Fibroblast of villous mesenchyme (primary cell): ENCODE measurements at regions not wholly inside any gene's neighbourhood (a gene's known extent, or its start where the extent isn't known, plus 50 kb on each side); places are given as distances from the start of the nearest gene placed in this dataset.

ENCODE experiments used
- DNase-seq: peaks from one replicate; pipeline ENCODE4 v3.0.0-alpha.2; 2010; ENCODE audit warnings: low read depth
- H3K4me3 ChIP-seq: 2 replicates; pipeline ENCODE4 v1.5.1; 2011; ENCODE audit warnings: low read depth, mild to moderate bottlenecking, low read length
- TF ChIP-seq, protein P1 (sequence below): IDR thresholded peaks from 2 replicates; pipeline ENCODE4 v1.5.1; 2012; ENCODE audit warnings: low read depth, mild to moderate bottlenecking, low read length; ENCODE audit not compliant: insufficient read depth

DNA sequence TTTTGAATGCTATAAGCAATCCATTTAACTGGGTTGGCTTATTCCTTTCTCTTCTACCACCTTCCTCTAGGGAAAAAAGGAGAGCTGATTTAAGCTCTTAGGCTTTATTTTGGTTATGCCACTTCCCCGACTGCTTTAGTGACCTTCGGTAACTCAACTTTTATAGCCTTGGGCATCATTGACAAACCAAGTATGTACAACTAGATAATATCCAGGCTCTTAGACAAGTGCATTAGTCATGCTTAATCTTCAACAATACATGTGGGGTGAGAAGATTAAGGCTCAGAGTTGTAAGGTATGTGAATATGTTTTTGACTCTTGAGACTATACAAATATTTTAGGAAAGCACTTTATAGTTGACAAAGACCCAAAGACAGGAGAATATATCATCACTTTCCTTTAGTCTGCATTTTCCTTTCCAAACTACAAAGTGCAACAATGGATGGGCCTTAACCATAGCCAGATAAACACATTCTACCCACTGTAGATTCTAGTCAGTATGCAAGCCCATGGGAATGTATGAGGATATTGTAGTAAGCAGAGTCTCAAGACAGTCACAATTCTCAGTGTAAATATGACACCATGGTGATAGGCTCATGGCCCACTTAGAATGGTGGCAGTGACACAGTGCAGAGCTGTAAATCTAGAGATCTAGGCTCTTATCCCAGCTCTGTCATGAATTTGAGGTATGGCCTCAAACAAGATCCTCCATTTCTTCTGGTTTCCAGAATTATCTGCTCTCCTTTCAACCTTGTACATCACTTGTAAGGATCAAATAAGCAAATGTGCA is 1117.3 kb downstream of the SORCS3 start:
- TF ChIP-seq, protein P1, sequence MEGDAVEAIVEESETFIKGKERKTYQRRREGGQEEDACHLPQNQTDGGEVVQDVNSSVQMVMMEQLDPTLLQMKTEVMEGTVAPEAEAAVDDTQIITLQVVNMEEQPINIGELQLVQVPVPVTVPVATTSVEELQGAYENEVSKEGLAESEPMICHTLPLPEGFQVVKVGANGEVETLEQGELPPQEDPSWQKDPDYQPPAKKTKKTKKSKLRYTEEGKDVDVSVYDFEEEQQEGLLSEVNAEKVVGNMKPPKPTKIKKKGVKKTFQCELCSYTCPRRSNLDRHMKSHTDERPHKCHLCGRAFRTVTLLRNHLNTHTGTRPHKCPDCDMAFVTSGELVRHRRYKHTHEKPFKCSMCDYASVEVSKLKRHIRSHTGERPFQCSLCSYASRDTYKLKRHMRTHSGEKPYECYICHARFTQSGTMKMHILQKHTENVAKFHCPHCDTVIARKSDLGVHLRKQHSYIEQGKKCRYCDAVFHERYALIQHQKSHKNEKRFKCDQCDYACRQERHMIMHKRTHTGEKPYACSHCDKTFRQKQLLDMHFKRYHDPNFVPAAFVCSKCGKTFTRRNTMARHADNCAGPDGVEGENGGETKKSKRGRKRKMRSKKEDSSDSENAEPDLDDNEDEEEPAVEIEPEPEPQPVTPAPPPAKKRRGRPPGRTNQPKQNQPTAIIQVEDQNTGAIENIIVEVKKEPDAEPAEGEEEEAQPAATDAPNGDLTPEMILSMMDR: no peak
- no peak overlapping the region for H3K4me3 ChIP-seq
- DNase-seq: no peak

DNA sequence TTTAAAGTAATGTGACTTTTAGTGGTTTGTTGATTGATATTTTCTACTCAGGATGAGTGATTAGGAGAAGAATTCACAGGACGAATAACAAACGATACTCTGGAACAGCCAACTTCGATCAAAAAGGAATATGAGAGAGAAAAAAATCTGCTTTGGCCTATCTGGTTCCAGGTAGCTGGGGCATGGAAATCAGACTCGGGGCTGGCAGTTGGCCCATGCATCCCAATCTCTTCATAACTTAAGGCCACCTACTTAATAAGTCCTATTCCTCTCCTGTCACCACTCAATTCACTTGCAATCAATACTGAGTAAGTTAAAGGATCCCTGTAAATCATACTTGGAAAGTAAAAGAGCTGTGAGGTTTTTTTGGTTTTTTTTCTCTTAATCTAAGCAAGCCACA is 1116.2 kb downstream of the SORCS3 start:
- no peak overlapping the region for H3K4me3 ChIP-seq
- no peak for DNase-seq
- TF ChIP-seq, protein P1: no peak

DNA sequence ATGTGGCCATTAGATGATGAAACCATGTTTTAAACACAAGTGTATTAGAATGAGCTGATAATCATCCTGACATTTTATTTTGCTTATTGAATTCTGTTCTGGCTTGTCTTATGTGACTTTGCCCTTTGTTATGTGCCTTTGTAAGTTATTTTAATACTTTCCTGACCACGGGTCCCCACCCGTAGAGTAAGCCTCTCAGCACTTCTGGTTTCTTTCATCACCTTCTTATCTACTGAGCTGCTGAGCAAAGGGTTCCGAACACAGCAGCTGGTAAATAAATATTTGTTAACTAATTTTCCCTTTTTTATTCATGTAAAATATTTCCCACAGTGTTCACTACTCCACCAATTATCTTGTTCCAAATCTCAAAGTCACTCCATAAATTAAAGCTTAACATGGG is 1115.3 kb downstream of the SORCS3 start:
- no peak overlapping the region for H3K4me3 ChIP-seq
- TF ChIP-seq, protein P1: no peak
- no peak for DNase-seq

DNA sequence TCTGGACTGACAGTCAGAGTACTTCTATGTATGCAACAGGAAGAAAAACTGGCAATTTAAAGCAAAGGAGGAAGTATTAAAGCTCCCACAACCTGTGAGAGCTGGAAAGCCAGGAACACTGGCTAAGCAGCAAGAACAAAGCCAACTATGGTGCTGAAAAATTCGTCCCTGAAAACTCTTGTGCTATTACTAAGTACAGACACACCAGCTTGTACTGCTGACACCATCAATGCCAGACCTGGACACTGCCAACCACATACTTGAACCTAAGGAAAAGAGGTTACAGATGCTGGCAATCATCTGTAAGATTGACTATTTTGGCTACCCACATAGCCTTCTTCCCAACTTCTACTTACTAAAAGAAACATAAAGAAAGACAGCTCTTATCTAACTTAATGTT is 1110.6 kb downstream of the SORCS3 start:
- no peak for DNase-seq
- TF ChIP-seq, protein P1: no peak
- H3K4me3 ChIP-seq: no peak overlapping the region

DNA sequence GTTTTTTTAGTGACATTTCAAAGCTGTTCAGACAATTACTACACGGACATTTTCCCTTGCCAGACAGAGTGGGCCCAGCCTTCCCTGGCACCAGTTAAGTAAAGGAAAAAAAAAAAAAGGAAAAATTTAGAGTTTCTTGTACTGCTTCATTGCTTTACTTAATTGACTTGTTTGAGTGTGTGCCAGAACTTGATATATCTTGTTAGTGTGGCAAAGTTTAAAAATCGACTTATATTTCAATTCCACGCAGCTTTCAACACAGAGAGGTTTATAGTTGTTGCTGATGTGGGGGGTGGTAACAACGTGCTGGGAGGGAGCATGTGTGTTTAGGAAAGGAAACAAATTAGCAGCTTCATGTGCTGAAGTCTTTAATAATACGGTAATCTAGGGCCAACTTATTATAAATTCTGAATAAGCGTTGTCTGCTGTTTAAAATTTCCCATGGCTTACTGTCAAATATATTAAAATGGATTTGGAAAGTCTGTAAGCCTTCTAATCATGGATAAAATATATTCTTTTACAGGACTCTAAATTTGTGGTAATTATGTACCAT is 1104.6 kb downstream of the SORCS3 start:
- no peak overlapping the region for H3K4me3 ChIP-seq
- no peak for DNase-seq
- TF ChIP-seq, protein P1: no peak

DNA sequence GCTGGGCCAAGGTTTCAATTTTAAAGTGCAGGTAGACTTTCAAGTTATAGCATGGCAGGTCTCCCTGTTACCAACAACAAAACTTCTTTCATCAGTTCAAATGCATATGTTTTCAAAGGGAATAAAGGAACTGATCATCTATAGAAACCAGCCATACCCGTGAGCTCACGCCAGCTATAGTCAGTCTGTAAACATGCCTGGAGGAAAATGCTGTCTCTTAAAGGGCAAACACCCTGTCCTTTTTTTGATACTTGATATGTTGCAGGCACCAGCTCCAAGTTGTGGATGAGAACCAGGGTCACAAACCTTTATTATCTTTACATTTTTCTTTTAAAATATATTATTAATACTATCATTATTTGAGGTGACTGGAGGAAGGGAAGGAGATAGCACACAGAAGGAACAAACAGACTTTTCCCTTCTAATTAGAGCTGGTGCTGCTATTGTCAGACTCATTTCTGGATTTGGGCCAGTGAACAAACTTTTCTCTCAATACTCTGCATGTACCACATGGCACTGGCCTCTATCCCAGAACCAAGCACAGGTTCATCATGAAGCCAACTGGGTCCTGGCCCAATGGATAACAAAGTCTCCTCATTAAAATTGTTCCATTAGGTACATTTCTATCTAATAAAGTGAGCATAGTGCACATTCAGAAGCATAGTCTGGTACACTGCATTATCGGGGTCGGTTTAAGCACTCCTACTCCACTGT is 1102.4 kb downstream of the SORCS3 start:
- DNase-seq: no peak
- H3K4me3 ChIP-seq: no peak overlapping the region
- TF ChIP-seq, protein P1: no peak
